Effector memory CD8-positive, alpha-beta T cell (primary cell): ENCODE measurements at regions not wholly inside any gene's neighbourhood (a gene's known extent, or its start where the extent isn't known, plus 50 kb on each side); places are given as distances from the start of the nearest gene placed in this dataset.

Source experiments
- ATAC-seq: fragments of 150-1000 bp; cut with Tn5 transposase; replicated peaks from 2 replicates; pipeline ENCODE4 v1.10.0; 2021; ENCODE audit warnings: mild to moderate bottlenecking, moderate library complexity
- DNase-seq, 3 experiments: peaks; one replicate each; pipeline ENCODE4 v3.0.0; 2021
- H3K27ac Mint-ChIP-seq, 2 donors: one replicate each; pipeline ENCODE4 v1.8.0; 2022; ENCODE audit warnings: mild to moderate bottlenecking in 2 of 2, mixed read lengths in 2 of 2, moderate library complexity in 2 of 2
- H3K27me3 Mint-ChIP-seq, 2 donors: one replicate each; pipeline ENCODE4 v1.8.0; 2022; ENCODE audit warnings: mixed read lengths in 2 of 2
- H3K36me3 Mint-ChIP-seq: one replicate; pipeline ENCODE4 v1.8.0; 2022; ENCODE audit warnings: mild to moderate bottlenecking, moderate library complexity, mixed read lengths; ENCODE audit not compliant: insufficient read depth
- H3K4me1 Mint-ChIP-seq, 2 donors: one replicate each; pipeline ENCODE4 v1.8.0; 2022; ENCODE audit warnings: low read depth in 2 of 2, mixed read lengths in 2 of 2
- H3K4me3 Mint-ChIP-seq, 2 donors: one replicate each; pipeline ENCODE4 v1.8.0; 2022; ENCODE audit warnings: mild to moderate bottlenecking in 2 of 2, mixed read lengths in 2 of 2, moderate library complexity in 2 of 2
- H3K9me3 Mint-ChIP-seq, 2 donors: one replicate each; pipeline ENCODE4 v1.8.0; 2022; ENCODE audit warnings: mixed read lengths in 2 of 2

- H3K27ac Mint-ChIP-seq, result no peak overlapping the region
- no peak for ATAC-seq
- no peaks in the 10 kb centered on the region for H3K4me1 Mint-ChIP-seq
- H3K27me3 Mint-ChIP-seq, result peaks cover 41 to 62% of the 10 kb centered on the region in 2 donors
- H3K9me3 Mint-ChIP-seq, result no peaks in the 10 kb centered on the region
- DNase-seq, result no peak
- H3K36me3 Mint-ChIP-seq, result no peaks in the 10 kb centered on the region
- no peak overlapping the region for H3K4me3 Mint-ChIP-seq
Measured at GRCh38 chr15:62785881-62786828, 256.4 kb upstream of the TPM1 start.

GRCh38 chr15:62787401-62787800, 255.1 kb upstream of the TPM1 start:
- no peaks in the 10 kb centered on the region for H3K4me1 Mint-ChIP-seq
- H3K9me3 Mint-ChIP-seq, result no peaks in the 10 kb centered on the region
- ATAC-seq, result no peak
- DNase-seq, result no peak
- no peak overlapping the region for H3K27ac Mint-ChIP-seq
- no peaks in the 10 kb centered on the region for H3K36me3 Mint-ChIP-seq
- H3K27me3 Mint-ChIP-seq, result peaks cover 41 to 62% of the 10 kb centered on the region in 2 donors
- H3K4me3 Mint-ChIP-seq, result no peak overlapping the region

- DNase-seq (no peak), ATAC-seq (no peak)
- Mint-ChIP-seq H3K27me3 (peaks cover 34 to 63% of the 10 kb centered on the region in 2 donors), H3K9me3 (no peaks in the 10 kb centered on the region), H3K4me3 (no peak overlapping the region), H3K27ac (no peak overlapping the region), H3K4me1 (no peaks in the 10 kb centered on the region), H3K36me3 (no peaks in the 10 kb centered on the region)
Measured at GRCh38 chr15:62788224-62788623, 254.3 kb upstream of the TPM1 start.

GRCh38 chr15:62790546-62790945, 252.0 kb upstream of the TPM1 start:
- Mint-ChIP-seq H3K4me3 (no peak overlapping the region), H3K27me3 (peaks cover 40 to 70% of the 10 kb centered on the region in 2 donors), H3K36me3 (no peaks in the 10 kb centered on the region), H3K4me1 (no peaks in the 10 kb centered on the region), H3K27ac (no peak overlapping the region), H3K9me3 (no peaks in the 10 kb centered on the region)
- ATAC-seq (no peak), DNase-seq (no peak)

GRCh38 chr15:62791694-62792093, 250.9 kb upstream of the TPM1 start:
- H3K9me3 Mint-ChIP-seq, result no peaks in the 10 kb centered on the region
- H3K4me3 Mint-ChIP-seq, result no peak overlapping the region
- no peaks in the 10 kb centered on the region for H3K4me1 Mint-ChIP-seq
- no peak for DNase-seq
- H3K27ac Mint-ChIP-seq, result no peak overlapping the region
- ATAC-seq, result no peak
- no peaks in the 10 kb centered on the region for H3K36me3 Mint-ChIP-seq
- peaks cover 36 to 71% of the 10 kb centered on the region in 2 donors for H3K27me3 Mint-ChIP-seq

GRCh38 chr15:62792986-62793751, 249.4 kb upstream of the TPM1 start:
- no peak for DNase-seq
- H3K9me3 Mint-ChIP-seq, result no peaks in the 10 kb centered on the region
- no peaks in the 10 kb centered on the region for H3K36me3 Mint-ChIP-seq

GRCh38 chr15:62793752-62794144, 248.8 kb upstream of the TPM1 start:
- Mint-ChIP-seq H3K4me1 (no peaks in the 10 kb centered on the region), H3K27me3 (peaks cover 46 to 73% of the 10 kb centered on the region in 2 donors), H3K36me3 (no peaks in the 10 kb centered on the region), H3K4me3 (no peak overlapping the region), H3K9me3 (no peaks in the 10 kb centered on the region), H3K27ac (no peak overlapping the region)
- no peak for DNase-seq
- no peak for ATAC-seq

More at GRCh38 chr15:62792986-62793751, 249.4 kb upstream of the TPM1 start:
- H3K4me3 Mint-ChIP-seq, result no peak overlapping the region
- no peak overlapping the region for H3K27ac Mint-ChIP-seq
- H3K27me3 Mint-ChIP-seq, result peaks cover 46 to 75% of the 10 kb centered on the region in 2 donors
- no peak for ATAC-seq
- no peaks in the 10 kb centered on the region for H3K4me1 Mint-ChIP-seq

- Mint-ChIP-seq H3K4me1 (no peaks in the 10 kb centered on the region), H3K4me3 (no peak overlapping the region), H3K27ac (no peak overlapping the region), H3K27me3 (peaks cover 42 to 59% of the 10 kb centered on the region in 2 donors), H3K36me3 (peaks cover 1% of the 10 kb centered on the region), H3K9me3 (no peaks in the 10 kb centered on the region)
- DNase-seq (no peak), ATAC-seq (no peak)
Measured at GRCh38 chr15:62795171-62795570, 247.4 kb upstream of the TPM1 start.

GRCh38 chr15:62795700-62796695, 246.5 kb upstream of the TPM1 start:
- ATAC-seq (no peak), DNase-seq (no peak)
- Mint-ChIP-seq H3K4me1 (no peaks in the 10 kb centered on the region), H3K4me3 (no peak overlapping the region), H3K27ac (no peak overlapping the region), H3K9me3 (no peaks in the 10 kb centered on the region), H3K36me3 (peaks cover 3% of the 10 kb centered on the region), H3K27me3 (peaks cover 34 to 52% of the 10 kb centered on the region in 2 donors)

GRCh38 chr15:62797171-62797570, 245.4 kb upstream of the TPM1 start:
- no peaks in the 10 kb centered on the region for H3K4me1 Mint-ChIP-seq
- H3K9me3 Mint-ChIP-seq, result no peaks in the 10 kb centered on the region
- ATAC-seq, result no peak
- no peak for DNase-seq
- H3K36me3 Mint-ChIP-seq, result peaks cover 3% of the 10 kb centered on the region
- H3K27me3 Mint-ChIP-seq, result peaks cover 33 to 51% of the 10 kb centered on the region in 2 donors
- no peak overlapping the region for H3K4me3 Mint-ChIP-seq
- H3K27ac Mint-ChIP-seq, result no peak overlapping the region

- Mint-ChIP-seq H3K27ac (no peak overlapping the region), H3K4me3 (no peak overlapping the region), H3K9me3 (no peaks in the 10 kb centered on the region), H3K36me3 (peaks cover 3% of the 10 kb centered on the region), H3K27me3 (peaks cover 30 to 37% of the 10 kb centered on the region in 2 donors), H3K4me1 (no peaks in the 10 kb centered on the region)
- ATAC-seq (no peak), DNase-seq (no peak)
Measured at GRCh38 chr15:62798536-62798935, 244.0 kb upstream of the TPM1 start.

- Mint-ChIP-seq H3K9me3 (no peaks in the 10 kb centered on the region), H3K4me1 (no peaks in the 10 kb centered on the region), H3K36me3 (peaks cover 3% of the 10 kb centered on the region), H3K27ac (no peak overlapping the region), H3K27me3 (peaks cover 25 to 32% of the 10 kb centered on the region in 2 donors), H3K4me3 (no peak overlapping the region)
- no peak for DNase-seq
- ATAC-seq, result no peak
Measured at GRCh38 chr15:62799037-62799436, 243.5 kb upstream of the TPM1 start.

GRCh38 chr15:62799919-62800318, 242.6 kb upstream of the TPM1 start:
- Mint-ChIP-seq H3K9me3 (no peaks in the 10 kb centered on the region), H3K36me3 (peaks cover 3% of the 10 kb centered on the region), H3K27me3 (peaks cover 16 to 23% of the 10 kb centered on the region in 2 donors), H3K4me1 (no peaks in the 10 kb centered on the region), H3K4me3 (no peak overlapping the region), H3K27ac (no peak overlapping the region)
- ATAC-seq, result no peak
- DNase-seq, result no peak
